Hepatocyte (in vitro differentiated cells): ENCODE measurements at regions not wholly inside any gene's neighbourhood (a gene's known extent, or its start where the extent isn't known, plus 50 kb on each side); places are given as distances from the start of the nearest gene placed in this dataset.

Experiments
- DNase-seq: peaks from one replicate; pipeline ENCODE4 v3.0.0-alpha.2; 2016; ENCODE audit warnings: low spot score
- H2AFZ ChIP-seq: fragments of 200-600 bp; sonication (generic); 2 replicates; pipeline ENCODE4 v1.6.0; 2016; ENCODE audit warnings: antibody characterized with exemption, mild to moderate bottlenecking
- H3K27ac ChIP-seq: fragments of 200-600 bp; sonication (generic); 2 replicates; pipeline ENCODE4 v1.5.1; 2016; ENCODE audit warnings: mild to moderate bottlenecking
- H3K27me3 ChIP-seq: fragments of 200-600 bp; sonication (generic); 2 replicates; pipeline ENCODE4 v1.6.1; 2016
- H3K36me3 ChIP-seq: fragments of 200-600 bp; sonication (generic); replicated peaks from 2 replicates; pipeline ENCODE4 v1.5.1; 2016; ENCODE audit warnings: low read depth; ENCODE audit not compliant: insufficient read depth
- H3K4me1 ChIP-seq: fragments of 200-600 bp; sonication (generic); 2 replicates; pipeline ENCODE4 v1.5.1; 2016; ENCODE audit warnings: mild to moderate bottlenecking, moderate library complexity; ENCODE audit not compliant: insufficient read depth
- H3K4me2 ChIP-seq: fragments of 200-600 bp; sonication (generic); 2 replicates; pipeline ENCODE4 v1.6.0; 2016
- H3K4me3 ChIP-seq: fragments of 200-600 bp; sonication (generic); 2 replicates; pipeline ENCODE4 v1.5.1; 2016; ENCODE audit warnings: mild to moderate bottlenecking
- H3K79me2 ChIP-seq: fragments of 200-600 bp; sonication (generic); 2 replicates; pipeline ENCODE4 v1.6.0; 2017; ENCODE audit warnings: mild to moderate bottlenecking
- H3K9me2 ChIP-seq: fragments of 200-600 bp; sonication (generic); replicated peaks from 2 replicates; pipeline ENCODE4 v1.6.0; 2017; ENCODE audit warnings: mild to moderate bottlenecking; ENCODE audit not compliant: insufficient read depth
- H3K9me3 ChIP-seq: fragments of 200-600 bp; sonication (generic); 2 replicates; pipeline ENCODE4 v1.5.1; 2016; ENCODE audit warnings: low read depth, mild to moderate bottlenecking
- H4K20me1 ChIP-seq: fragments of 200-600 bp; sonication (generic); 2 replicates; pipeline ENCODE4 v1.6.0; 2016; ENCODE audit warnings: mild to moderate bottlenecking; ENCODE audit not compliant: insufficient read depth, poor library complexity, severe bottlenecking
- EZH2 ChIP-seq: fragments of 200-600 bp; sonication (generic); IDR thresholded peaks from 2 replicates; pipeline ENCODE4 v1.6.1; 2016; ENCODE audit warnings: antibody characterized with exemption, mild to moderate bottlenecking, borderline replicate concordance
- EZH2phosphoT487 ChIP-seq: fragments of 200-600 bp; sonication (generic); IDR thresholded peaks from one replicate; pipeline ENCODE4 v1.6.1; 2018; ENCODE audit warnings: antibody characterized with exemption, mild to moderate bottlenecking, low read depth, moderate library complexity; ENCODE audit not compliant: unreplicated experiment, severe bottlenecking
- WGBS: methylation state at CpG from one replicate; pipeline ENCODE4 v1.1.6; 2016; ENCODE audit warnings: low lambda C conversion rate; ENCODE audit errors: missing lambda C conversion rate; 5-methylcytosine and 5-hydroxymethylcytosine counted together
- TF ChIP-seq, protein P1 (sequence below): fragments of 200-600 bp; sonication (generic); IDR thresholded peaks from 2 replicates; pipeline ENCODE4 v1.5.1; 2016; ENCODE audit warnings: antibody characterized with exemption, mild to moderate bottlenecking; ENCODE audit not compliant: poor library complexity

GRCh38 chr2:234326694-234327093 lies 170.2 kb downstream of the ARL4C start:
- TF ChIP-seq, protein P1, sequence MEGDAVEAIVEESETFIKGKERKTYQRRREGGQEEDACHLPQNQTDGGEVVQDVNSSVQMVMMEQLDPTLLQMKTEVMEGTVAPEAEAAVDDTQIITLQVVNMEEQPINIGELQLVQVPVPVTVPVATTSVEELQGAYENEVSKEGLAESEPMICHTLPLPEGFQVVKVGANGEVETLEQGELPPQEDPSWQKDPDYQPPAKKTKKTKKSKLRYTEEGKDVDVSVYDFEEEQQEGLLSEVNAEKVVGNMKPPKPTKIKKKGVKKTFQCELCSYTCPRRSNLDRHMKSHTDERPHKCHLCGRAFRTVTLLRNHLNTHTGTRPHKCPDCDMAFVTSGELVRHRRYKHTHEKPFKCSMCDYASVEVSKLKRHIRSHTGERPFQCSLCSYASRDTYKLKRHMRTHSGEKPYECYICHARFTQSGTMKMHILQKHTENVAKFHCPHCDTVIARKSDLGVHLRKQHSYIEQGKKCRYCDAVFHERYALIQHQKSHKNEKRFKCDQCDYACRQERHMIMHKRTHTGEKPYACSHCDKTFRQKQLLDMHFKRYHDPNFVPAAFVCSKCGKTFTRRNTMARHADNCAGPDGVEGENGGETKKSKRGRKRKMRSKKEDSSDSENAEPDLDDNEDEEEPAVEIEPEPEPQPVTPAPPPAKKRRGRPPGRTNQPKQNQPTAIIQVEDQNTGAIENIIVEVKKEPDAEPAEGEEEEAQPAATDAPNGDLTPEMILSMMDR: no peak
- TF ChIP-seq EZH2: no peak
- no peak for TF ChIP-seq EZH2phosphoT487
- 90% methylated on average over 2 of the region's 2 CpGs for WGBS

DNA sequence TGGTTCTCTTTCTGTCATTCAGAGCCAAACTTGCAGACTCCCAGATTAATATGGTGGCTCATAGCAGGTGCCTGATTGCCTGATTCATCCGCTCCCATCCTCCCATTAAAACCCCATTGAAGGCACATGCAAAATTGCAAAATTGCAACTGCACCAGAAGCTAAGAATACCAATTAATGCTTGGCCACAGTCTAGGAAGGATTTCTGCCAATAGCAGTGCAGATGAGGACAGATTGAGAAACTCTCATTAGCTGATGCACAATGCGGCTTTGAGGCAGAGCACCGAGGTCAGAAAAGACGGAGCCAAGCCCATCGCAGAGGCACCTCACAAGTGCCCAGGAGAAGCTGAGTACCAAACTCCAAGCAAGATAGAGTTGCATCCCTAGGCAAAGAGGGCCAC lies 172.8 kb downstream of the ARL4C start:
- WGBS: 92% methylated on average over 5 of the region's 5 CpGs
- Histone ChIP-seq H2AFZ (no peak overlapping the region), H3K4me2 (no peak overlapping the region), H3K9me2 (no peaks in the 10 kb centered on the region), H3K27me3 (no peaks in the 10 kb centered on the region), H3K9me3 (no peaks in the 10 kb centered on the region), H3K79me2 (no peaks in the 10 kb centered on the region), H3K36me3 (no peaks in the 10 kb centered on the region), H4K20me1 (no peaks in the 10 kb centered on the region), H3K4me1 (no peaks in the 10 kb centered on the region), H3K27ac (no peak overlapping the region), H3K4me3 (no peak overlapping the region)
- DNase-seq: no peak
- TF ChIP-seq, protein P1: no peak
- TF ChIP-seq EZH2: no peak
- TF ChIP-seq EZH2phosphoT487: no peak

More at GRCh38 chr2:234326694-234327093, 170.2 kb downstream of the ARL4C start:
- Histone ChIP-seq H3K36me3 (no peaks in the 10 kb centered on the region), H3K79me2 (no peaks in the 10 kb centered on the region), H3K4me1 (no peaks in the 10 kb centered on the region), H3K4me2 (no peak overlapping the region), H3K9me2 (no peaks in the 10 kb centered on the region), H3K27me3 (no peaks in the 10 kb centered on the region), H3K27ac (no peak overlapping the region), H2AFZ (no peak overlapping the region), H4K20me1 (no peaks in the 10 kb centered on the region), H3K4me3 (no peak overlapping the region), H3K9me3 (no peaks in the 10 kb centered on the region)
- DNase-seq: no peak

- no peaks in the 10 kb centered on the region for H3K9me2 ChIP-seq
- H3K9me3 ChIP-seq: no peaks in the 10 kb centered on the region
- TF ChIP-seq EZH2 (no peak), EZH2phosphoT487 (no peak)
- TF ChIP-seq, protein P1: no peak
- no peak for DNase-seq
- H3K27ac ChIP-seq: no peak overlapping the region
- 87% methylated on average over 2 of the region's 2 CpGs for WGBS
- H2AFZ ChIP-seq: no peak overlapping the region
- no peaks in the 10 kb centered on the region for H3K4me1 ChIP-seq
- H3K27me3 ChIP-seq: no peaks in the 10 kb centered on the region
- no peak overlapping the region for H3K4me3 ChIP-seq
- no peaks in the 10 kb centered on the region for H3K79me2 ChIP-seq
- H4K20me1 ChIP-seq: no peaks in the 10 kb centered on the region
- no peak overlapping the region for H3K4me2 ChIP-seq
- no peaks in the 10 kb centered on the region for H3K36me3 ChIP-seq
These were observed 174.0 kb downstream of the ARL4C start for GRCh38 chr2:234322766-234323465.

DNA sequence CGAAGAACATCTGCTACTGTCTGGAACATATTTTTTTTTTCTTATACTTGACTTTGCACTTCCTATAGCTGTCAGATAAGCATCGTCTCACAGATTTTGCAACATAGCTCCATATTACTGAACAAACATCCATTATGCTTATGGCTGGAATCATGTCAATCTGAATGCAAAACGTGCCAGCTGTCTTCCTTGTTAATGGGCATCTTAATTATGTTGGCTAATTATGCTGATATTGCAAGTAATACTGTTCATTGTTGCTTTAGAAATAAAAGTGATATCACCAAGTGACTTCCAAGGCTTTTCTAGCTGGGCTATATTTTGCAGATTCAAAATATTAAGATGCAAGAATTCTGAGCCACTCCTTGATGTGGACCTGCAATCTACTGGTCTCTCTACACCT lies 176.8 kb downstream of the ARL4C start:
- no peaks in the 10 kb centered on the region for H3K79me2 ChIP-seq
- no peak for DNase-seq
- H4K20me1 ChIP-seq: no peaks in the 10 kb centered on the region
- no peak overlapping the region for H3K4me3 ChIP-seq
- 88% methylated on average over 3 of the region's 3 CpGs for WGBS
- H3K4me2 ChIP-seq: no peak overlapping the region
- no peaks in the 10 kb centered on the region for H3K9me3 ChIP-seq
- no peaks in the 10 kb centered on the region for H3K4me1 ChIP-seq
- no peak overlapping the region for H3K27ac ChIP-seq
- H3K27me3 ChIP-seq: no peaks in the 10 kb centered on the region
- no peaks in the 10 kb centered on the region for H3K9me2 ChIP-seq
- H2AFZ ChIP-seq: no peak overlapping the region
- TF ChIP-seq, protein P1: no peak
- TF ChIP-seq EZH2phosphoT487: no peak
- no peak for TF ChIP-seq EZH2
- no peaks in the 10 kb centered on the region for H3K36me3 ChIP-seq
